ENCODE measurements at regions not wholly inside any gene's neighbourhood (a gene's known extent, or its start where the extent isn't known, plus 50 kb on each side); places are given as distances from the start of the nearest gene placed in this dataset.

DNA sequence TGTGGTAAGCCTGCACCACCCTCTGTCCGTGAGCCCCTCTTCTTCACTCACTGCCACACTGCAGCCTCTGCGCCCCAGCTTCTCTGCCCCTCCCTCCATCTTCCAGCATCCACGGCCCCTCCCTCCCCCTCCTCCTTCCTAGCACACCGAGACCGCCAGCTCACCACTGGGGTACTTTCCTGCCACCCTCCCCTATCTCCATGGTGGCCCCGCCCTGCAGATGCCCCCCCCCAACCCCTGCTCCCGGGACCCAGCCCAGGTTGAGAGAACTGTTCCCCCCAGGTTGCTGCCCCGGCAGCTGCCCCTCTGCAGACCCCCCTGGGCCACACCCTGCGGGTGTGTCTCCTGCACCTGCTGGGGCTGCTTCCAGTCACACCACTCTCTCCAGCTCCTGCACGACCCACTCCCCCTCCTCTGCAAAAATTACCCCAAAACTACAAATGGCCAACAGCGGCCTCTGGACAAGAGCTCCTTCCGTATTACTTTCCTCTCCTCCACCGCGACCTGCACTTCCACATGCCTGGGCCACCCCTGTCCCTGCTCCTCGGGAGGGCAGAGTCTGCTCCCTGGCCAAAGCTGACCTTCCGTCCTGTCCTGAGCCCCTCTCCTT lies 209.2 kb upstream of the PPP2R2D start:
- no peak for DNase-seq (ENCODE audit: low read depth)

DNA sequence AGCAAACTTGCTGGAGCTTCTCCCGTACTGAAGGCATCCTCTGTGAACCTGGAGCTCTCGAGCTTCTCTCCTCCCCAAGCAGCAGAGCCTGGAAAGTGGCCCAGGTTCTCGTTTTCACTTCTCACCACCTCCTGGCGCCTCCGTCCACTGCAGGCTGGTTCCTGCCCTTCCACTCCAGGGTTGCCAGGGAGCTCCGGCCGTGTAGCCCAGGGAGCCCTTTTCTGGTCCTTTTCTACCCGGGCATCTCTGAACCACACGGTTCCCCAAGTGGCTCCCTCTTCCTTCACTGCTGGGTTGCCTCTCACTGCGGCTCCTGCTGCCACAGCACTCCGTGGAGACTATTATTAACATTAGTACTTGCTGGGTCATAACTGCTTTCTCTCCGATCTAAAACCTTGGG lies 208.6 kb upstream of the PPP2R2D start:
- no peak for DNase-seq (ENCODE audit: low read depth)

DNA sequence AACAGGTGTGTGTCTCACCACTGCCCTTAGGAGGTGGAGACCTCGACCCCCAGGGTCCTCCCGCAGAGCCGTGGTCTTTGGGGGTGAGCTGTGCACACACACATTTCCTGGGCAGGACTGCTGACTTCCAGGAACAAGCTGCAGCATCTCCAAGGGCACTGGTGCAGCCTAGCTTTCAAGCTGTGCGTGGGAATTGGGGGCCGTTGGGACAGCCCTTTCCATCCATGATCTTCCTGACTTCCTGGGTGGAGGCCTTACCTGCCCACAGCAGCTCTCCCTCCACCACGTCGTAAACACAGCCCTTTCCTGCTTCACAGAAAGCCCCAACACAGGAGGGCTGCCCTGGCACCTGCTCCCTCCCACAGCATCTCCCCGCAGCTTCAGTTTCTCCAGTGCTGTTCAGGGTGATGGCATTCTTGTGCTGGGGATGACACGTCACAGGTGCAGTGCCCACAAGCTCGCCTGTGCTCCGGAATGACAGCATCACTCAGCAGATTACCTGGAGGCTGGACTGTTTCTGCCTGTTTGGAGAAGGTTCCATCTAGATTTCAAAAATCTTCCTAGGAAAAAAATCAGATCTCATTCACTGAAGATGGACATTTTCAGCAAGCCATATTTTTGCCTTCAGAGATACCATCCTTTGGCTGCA lies 208.0 kb upstream of the PPP2R2D start:
- no peak for DNase-seq (ENCODE audit: low read depth)

DNA sequence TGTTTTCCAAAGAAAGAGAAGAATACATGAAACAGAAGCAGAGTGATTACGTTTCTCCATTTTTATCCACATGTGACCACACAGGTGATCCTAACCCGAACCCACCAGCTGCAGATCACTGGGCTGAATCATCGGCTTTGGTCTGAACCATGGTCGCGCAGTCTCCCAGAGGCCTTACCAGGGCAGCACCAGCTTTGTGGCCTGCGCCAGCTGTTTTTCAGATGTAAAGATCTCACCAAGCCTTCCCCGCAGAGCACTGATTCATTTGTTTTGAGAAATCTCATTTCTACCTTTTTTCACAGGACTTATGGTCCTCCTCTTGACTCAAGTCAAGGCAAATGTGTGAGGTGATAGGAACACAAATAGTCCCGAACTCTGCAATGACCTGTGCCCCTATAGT lies 207.0 kb upstream of the PPP2R2D start:
- DNase-seq (ENCODE audit: low read depth) = no peak

DNA sequence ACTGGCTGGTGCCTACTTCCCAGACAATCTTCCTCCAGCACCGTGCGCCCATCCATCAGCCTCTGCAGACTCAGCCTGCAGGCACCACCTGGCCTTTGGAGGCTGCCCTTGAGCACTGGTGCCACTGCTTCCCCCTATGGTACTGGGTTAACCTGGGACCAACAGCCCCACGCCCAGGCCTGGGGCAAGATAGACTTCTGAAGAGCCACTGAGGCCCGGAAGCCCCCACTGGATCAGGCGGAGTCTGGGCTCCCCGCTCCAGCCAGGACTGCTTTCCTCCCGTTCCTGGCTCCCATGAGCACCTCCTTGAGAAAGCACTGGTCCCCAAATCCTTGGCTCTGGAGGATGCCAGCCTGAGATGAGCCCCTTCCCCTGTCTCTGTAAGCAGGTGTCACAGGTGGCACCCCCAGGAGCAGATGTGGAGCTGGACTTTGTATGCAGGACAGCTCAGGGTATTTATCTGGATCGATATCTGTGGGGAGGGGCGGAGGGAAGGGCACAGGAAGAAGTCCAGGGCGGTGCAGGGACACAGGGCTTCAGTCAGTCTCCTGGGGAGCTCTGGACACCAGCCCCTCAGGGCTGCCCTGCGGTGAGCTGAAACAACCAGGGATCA lies 206.5 kb upstream of the PPP2R2D start:
- no peak for DNase-seq (ENCODE audit: low read depth)

DNA sequence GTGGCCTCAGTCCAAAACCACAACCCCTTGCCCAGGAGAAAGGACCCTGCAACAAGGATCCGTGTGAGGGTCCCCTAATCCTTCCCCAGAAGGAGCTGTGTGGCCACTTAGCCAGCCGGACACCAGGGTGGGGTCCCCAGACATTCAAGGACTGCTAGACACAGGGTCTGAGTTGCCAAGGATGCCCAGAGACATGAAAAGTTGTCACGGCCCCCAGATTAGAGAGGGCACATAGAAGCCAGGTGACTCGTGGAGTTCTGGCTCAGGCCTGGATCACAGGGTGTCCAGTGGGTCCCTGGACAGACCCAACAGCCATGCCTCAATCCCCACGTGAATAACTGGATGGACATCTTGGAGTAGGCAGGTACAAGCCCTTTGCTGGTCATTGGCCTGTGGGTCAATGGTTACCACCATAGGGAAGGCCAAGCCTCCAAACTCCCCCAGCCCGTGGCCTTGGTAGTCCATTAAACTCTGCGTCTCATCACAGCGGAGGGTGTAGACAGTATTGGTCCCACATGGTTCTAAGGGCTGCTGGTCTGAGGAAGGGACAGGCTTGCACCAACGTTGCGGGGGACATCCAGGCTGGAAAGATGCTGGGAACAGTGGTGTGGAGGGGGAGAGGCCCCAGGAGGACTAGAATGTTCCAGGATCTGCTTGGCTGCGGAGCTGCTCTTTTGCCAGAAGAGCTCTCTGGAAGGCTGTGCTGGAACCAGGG lies 205.9 kb upstream of the PPP2R2D start:
- no peak for DNase-seq (ENCODE audit: low read depth)

DNA sequence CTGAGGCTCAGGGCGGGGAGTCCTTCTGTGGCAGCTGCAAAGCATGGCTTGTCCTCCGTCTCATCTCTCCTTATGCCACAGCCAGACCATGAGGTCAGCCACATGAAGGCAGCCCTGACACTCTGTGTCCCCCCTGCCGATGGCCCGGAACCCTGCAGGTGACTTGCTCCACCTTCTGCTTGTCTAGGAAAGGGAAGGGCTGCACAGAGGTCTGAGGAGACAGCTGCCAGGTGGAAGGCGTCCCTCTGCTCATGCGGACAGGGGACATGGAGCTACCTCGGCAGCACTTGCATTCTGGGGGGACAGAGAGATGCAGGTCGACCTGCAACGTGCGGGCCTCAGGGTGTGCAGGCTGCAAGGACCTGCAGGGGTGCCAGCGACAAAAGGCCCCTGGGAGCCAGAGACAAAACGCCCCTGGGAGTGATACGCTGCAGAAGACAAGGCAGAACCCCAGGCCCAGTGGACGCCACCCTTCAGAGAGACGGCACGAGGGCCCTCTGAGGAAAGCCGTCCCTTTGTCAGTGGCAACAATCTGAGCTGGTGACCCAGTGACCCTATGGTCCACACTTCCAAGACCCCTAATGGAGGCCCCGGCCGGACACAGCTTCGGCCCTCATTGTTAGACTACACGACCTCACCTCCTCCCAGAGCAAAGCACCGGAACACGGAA lies 205.2 kb upstream of the PPP2R2D start:
- no peak for DNase-seq (ENCODE audit: low read depth)

DNA sequence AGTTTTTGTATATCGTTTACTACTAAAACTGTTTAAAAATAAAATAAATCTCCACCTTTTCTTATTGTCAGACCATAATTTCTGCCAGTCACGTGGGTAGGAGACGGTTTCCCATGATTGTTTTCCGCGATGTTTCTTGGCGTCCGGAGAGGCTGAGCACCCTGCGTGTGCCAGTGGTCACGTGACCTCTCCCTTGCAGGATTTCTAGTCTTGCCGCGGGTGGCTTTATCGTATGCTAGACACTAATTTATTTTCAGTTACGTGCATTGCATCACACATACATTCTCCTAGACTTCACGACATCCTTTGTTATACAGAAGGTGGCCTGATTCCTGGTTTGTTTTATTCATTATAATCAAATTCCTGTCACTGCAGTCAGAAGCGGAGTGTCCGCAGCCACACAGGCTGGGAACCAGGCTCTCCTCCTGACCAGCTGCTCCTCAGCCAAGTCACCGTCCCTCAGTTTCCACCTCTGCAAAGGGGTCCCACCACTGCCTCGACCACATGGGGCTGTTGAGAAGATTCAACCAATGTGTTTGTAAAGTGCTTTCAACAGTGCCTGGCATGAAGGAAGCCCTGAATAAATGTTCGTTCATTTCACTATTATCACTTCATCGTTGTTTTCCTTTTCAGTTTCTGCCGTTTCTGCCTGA lies 203.2 kb upstream of the PPP2R2D start:
- DNase-seq (ENCODE audit: low read depth) = no peak

DNA sequence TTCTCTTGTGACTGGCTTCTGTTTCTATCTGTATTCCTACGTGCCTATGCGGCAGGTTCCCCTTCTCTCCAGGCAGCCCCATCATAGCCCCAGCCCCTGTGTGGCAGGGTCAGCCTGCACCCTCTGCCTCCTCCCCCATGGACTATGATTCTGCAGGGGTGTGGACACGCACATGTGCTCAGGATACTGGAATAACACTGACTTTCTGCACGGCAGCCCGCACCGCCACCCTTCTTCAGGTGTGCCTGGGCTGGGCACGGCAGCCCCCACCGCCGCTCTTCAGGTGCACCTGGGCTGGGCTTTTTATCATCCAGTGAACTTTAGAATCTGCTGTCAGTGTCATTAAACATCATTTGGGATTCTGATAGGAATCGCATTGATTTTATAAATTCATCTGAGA lies 202.6 kb upstream of the PPP2R2D start:
- DNase-seq (ENCODE audit: low read depth) = no peak

DNA sequence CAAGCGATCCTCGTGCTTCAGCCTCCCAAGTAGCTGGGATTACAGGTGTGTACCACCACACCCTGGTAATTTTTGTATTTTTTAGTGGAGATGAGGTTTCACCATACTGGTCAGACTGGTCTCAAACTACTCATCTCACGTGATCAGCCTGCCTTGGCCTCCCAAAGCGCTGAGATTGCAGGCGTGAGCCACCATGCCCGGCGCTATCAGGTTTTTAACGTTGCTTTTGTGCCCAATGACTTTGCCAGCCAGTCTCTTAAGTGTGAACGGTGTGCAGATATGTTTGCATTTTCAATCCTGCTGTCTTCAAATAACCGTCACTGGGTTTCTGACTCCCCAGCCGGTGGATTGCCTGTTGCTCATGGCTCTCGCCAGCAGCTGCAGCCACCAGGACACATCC lies 201.8 kb upstream of the PPP2R2D start:
- DNase-seq (ENCODE audit: low read depth) = no peak

DNA sequence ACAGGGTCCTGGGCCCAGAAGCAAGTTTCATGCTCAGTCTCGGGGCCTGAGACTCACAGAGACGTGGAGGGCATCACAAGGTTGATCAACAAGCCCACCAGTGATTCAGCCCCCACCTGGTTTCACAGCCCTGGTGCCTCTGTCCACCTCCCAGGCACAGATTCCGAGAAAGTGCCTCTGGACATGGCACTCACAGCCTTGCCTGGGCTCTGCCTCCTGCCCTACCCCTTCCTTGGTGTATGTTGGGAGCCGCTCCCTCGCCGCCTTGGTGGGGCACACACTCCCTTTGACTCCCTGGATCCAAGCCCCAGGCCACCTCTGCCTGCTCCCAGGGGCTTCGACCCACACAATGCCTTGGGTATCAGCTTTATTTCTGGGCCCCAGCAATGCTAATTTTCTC lies 200.8 kb upstream of the PPP2R2D start:
- DNase-seq (ENCODE audit: low read depth) = no peak

DNA sequence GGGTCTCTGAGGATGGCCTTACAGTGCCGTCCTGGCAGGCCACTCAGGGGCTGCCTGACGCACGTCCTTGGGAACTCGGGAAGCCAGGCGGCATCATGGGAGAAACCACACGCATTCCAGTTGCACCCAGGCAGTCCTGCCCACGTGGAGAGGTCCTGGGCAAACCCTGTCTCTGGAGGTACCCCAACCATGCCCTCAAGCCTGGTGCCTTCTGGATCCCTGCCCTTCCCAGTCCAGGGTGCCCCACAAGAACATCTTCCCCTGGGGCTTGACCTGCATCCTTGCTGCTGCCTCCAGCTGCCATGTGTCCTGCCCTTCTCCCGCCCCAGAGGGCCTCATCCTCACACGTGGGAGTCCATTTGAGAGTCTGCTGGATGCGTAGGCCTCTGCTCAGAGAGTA lies 200.3 kb upstream of the PPP2R2D start:
- DNase-seq (ENCODE audit: low read depth) = no peak

DNA sequence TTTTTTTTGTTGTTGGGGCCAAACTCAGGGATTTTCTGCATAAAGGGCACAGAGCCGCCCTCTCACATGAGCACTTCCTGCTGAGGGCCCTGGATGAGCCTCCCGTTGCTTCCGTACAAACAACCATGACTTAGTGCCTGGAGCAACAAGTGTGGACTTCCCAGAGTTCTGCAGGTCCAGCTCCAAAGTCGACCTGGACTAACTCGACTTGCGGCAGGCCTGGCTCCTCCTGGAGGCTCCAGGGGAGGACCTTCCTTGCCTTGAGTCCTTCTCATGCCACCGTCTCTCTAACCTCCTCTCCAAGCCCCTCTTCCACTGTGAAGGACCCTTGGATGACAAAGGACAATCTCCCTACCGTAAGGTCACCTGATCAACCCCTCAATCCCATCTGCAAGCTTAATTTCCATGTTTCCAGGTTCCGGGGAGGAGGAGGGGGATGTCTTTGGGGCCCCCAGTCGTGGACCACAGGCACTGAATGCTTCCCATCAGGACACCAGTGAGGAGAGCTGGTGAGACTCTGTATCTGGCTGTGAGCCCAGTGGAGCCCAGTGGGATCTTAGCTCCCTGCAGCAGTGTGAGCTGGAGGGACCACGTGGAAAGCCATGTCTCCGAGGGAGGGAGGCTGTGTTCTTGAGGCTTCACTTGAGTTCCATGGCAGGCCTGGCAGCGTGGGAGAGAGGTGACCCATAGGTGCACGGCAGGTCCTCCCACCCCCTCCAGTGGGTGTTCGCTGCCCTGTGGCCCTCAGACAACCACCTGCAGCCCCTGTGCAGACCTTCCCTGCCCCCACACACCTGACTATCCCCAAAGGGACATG lies 199.5 kb upstream of the PPP2R2D start:
- DNase-seq (ENCODE audit: low read depth) = no peak

DNA sequence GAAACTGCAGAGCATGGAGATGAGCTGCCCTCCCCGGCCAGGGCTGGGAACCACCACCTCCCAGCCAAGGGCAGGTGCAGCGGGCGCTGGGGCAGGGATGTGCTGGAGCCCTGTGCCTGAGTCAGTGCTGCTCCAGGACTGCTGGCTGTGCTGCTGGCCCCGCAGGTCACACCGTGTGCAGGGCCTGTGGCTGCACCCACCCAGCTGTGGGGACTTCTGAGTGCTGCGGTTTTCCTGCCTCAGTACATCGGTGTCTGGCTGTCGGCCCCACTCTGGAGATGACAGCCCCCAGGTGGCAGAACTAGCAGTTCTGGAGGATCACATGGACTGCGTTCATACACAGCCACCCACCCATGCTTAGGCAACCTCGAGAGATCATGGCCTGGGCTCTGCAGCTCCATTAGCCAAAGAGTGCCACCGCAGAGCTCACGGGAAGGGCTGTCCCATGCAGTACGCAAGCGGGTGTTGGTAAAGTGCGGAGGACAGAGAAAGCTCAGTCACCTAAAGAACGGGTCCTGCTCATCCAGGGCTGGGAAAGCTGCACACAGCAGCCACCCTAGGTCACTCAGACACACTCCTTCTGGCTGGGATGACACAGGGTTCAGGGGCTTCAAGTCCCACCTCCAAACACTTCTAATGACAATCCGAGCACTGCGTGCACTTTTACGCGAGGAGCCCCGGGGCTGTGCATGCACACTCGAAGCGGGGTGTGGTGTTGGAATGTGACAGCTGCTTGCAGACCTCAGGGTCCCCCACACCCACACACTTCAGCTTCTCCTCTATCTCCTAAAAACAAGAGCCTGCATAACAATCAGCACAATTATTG lies 198.1 kb upstream of the PPP2R2D start:
- no peak for DNase-seq (ENCODE audit: low read depth)

DNA sequence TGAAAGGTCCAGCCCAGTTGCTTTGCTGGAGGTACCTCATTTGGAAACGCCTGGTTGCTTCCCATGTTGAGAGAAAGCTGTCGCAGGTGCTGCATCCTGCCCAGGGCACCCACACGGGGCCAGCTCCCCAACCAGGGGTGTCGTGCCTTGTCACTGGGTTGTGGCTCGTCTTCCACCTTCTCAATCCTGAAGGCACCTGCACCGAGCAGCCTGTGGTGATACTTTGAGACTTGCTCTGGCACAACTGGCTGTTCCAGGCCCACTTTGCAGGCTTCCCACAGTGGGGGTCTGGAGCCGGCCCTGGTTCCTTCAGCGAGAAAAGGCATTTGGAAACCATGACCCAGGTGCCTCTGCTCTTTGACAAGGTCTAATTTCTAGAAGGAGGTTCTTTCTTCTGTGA lies 197.3 kb upstream of the PPP2R2D start:
- no peak for DNase-seq (ENCODE audit: low read depth)

DNA sequence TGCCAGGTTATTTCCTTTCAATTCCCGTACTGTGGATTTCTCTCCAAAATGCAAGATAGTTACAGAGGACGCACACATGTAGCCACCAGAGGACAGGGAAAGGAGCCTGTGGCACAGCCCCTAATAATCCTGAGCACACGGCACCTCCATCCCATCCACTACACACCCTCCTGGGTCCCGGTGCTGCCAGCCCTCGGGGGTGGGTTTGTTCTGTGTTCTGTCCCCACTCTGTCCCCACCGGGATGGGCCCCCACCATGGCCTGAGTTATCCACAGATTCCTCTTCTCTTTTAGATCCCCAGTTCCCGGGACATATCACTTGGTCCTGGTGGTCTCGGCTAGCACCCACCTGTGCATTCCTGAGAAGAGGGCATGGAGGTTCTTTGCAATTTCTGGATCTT lies 196.9 kb upstream of the PPP2R2D start:
- no peak for DNase-seq (ENCODE audit: low read depth)

DNA sequence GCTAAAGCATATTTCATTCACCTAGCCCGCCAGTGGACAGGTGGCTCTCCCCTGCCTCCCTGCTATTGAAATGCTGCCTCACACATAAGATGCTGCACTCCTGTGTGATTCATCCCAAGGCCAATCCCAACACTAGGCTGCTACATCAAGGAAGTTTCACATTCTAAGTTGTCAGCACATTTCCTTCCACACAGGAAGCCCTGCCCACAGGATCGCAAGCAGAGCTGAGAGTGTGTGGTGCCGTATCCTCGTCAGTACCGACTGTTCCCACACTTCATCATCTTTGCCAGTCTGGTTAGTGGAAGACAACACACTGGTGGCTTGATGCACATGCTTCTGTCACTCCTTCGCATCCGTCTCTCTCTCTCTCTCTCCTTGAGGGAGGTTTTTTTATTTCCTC lies 194.3 kb upstream of the PPP2R2D start:
- no peak for DNase-seq (ENCODE audit: low read depth)

DNA sequence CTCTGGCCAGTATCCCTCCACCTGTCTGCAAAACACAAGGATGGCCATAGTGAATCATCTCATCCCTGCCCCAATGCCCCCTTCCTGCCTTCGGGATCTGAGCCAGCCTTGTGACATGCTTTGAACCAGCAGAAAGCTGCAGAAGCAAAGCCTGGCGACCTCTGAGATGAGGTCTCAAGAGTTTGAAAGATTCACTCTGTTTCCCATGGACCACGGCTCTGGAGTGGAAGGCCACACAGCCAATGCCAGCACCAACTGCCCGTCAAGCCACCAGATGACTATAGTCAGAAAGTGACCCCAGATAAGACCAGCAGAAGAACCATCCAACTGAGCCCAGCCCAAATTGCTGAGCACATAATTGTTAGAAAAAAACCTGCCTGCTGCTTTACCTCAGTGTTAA lies 193.9 kb upstream of the PPP2R2D start:
- DNase-seq (ENCODE audit: low read depth) = no peak

DNA sequence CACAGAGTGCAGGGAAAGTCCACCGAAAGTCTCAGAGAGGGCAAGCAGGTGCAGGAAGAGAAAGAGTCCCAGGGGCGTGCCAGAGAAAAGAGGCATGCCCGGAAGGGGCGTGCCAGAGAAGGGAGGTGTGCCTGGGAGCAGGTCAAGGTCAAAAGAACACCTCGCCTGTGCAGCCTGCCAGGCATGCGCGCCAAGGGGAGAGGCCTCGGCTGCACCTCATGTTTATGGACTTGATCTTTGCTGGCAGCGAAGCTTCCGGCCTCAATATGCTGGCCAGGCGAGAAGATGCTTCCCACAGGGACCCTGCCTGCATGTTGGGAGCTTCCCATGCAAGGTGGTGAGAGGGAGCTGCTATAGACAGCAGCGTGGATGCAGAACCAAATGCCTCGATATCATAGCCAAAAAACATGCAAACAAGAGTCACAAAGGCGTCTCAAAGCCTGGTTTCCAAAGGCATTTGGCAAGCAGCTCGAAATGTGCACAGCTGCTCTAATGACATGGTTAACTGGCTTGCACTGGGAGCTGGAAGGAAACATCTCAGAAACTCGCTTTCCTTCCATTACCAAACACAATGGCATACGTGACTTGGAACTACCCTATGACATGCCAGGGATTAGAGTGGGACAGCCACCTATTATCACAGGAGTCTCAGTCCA lies 192.5 kb upstream of the PPP2R2D start:
- no peak for DNase-seq (ENCODE audit: low read depth)

Measured in EH (cell line).